HEK293 (cell line): ENCODE measurements at regions not wholly inside any gene's neighbourhood (a gene's known extent, or its start where the extent isn't known, plus 50 kb on each side); places are given as distances from the start of the nearest gene placed in this dataset.

Experiments
- CTCF ChIP-seq: fragments of 450-650 bp; formaldehyde crosslinking; IDR thresholded peaks from 2 replicates; pipeline ENCODE4 v1.5.1; 2016; ENCODE audit warnings: missing biosample characterization, missing genetic modification characterization
- ELK4 ChIP-seq: IDR thresholded peaks from 2 replicates; pipeline ENCODE4 v1.6.1; 2011; ENCODE audit warnings: mild to moderate bottlenecking, low read depth, low read length, borderline replicate concordance
- MEIS1 ChIP-seq: sonication (generic); formaldehyde crosslinking; IDR thresholded peaks from 2 replicates; pipeline ENCODE4 v1.8.1; 2022; ENCODE audit warnings: missing genetic modification reagents, mild to moderate bottlenecking, borderline replicate concordance
- MZF1 ChIP-seq: fragments of 450-650 bp; formaldehyde crosslinking; IDR thresholded peaks from 2 replicates; pipeline ENCODE4 v1.5.1; 2017; ENCODE audit warnings: missing biosample characterization, missing genetic modification characterization, borderline replicate concordance
- ZBTB17 ChIP-seq: fragments of 450-650 bp; formaldehyde crosslinking; IDR thresholded peaks from 2 replicates; pipeline ENCODE4 v1.5.1; 2016; ENCODE audit warnings: missing biosample characterization, missing genetic modification characterization
- ZBTB21 ChIP-seq: fragments of 450-650 bp; formaldehyde crosslinking; IDR thresholded peaks from 2 replicates; pipeline ENCODE4 v1.5.1; 2017; ENCODE audit warnings: missing biosample characterization, missing genetic modification characterization
- ZFHX2 ChIP-seq: fragments of 450-650 bp; formaldehyde crosslinking; conservative IDR thresholded peaks from 2 replicates; pipeline ENCODE4 v1.5.1; 2016; ENCODE audit warnings: missing biosample characterization, missing genetic modification characterization
- ZFP41 ChIP-seq: fragments of 450-650 bp; formaldehyde crosslinking; IDR thresholded peaks from 2 replicates; pipeline ENCODE4 v1.5.1; 2016; ENCODE audit warnings: missing biosample characterization, missing genetic modification characterization, borderline replicate concordance
- ZIC2 ChIP-seq: fragments of 450-650 bp; formaldehyde crosslinking; IDR thresholded peaks from 2 replicates; pipeline ENCODE4 v1.5.1; 2016; ENCODE audit warnings: missing biosample characterization, missing genetic modification characterization
- ZNF132 ChIP-seq: fragments of 450-650 bp; formaldehyde crosslinking; IDR thresholded peaks from 2 replicates; pipeline ENCODE4 v1.5.1; 2017; ENCODE audit warnings: missing biosample characterization, missing genetic modification characterization, borderline replicate concordance
- ZNF394 ChIP-seq: fragments of 450-650 bp; formaldehyde crosslinking; IDR thresholded peaks from 2 replicates; pipeline ENCODE4 v1.5.1; 2016; ENCODE audit warnings: missing biosample characterization, missing genetic modification characterization, mild to moderate bottlenecking, moderate library complexity, borderline replicate concordance
- ZNF423 ChIP-seq: fragments of 450-650 bp; formaldehyde crosslinking; IDR thresholded peaks from 2 replicates; pipeline ENCODE4 v1.5.1; 2016; ENCODE audit warnings: missing biosample characterization, missing genetic modification characterization
- ZNF701 ChIP-seq: fragments of 450-650 bp; formaldehyde crosslinking; IDR thresholded peaks from 2 replicates; pipeline ENCODE4 v1.5.1; 2016; ENCODE audit warnings: missing biosample characterization, missing genetic modification characterization

GRCh38 chr14:71815110-71815509, 117.1 kb upstream of the RGS6 start:
- TF ChIP-seq ELK4 (no peak), ZIC2 (tag by site-specific recombination) (peak; percentile 60), CTCF (tag by site-specific recombination) (no peak), ZNF132 (tag by site-specific recombination) (no peak), ZBTB17 (tag by site-specific recombination) (no peak), ZFP41 (tag by site-specific recombination) (no peak), MZF1 (tag by site-specific recombination) (no peak), ZBTB21 (no peak), ZNF423 (no peak), ZFHX2 (no peak), MEIS1 (no peak), ZNF394 (tag by site-specific recombination) (no peak), ZNF701 (no peak)
